Gastroesophageal sphincter (tissue), 4 donors: ENCODE measurements at regions not wholly inside any gene's neighbourhood (a gene's known extent, or its start where the extent isn't known, plus 50 kb on each side); places are given as distances from the start of the nearest gene placed in this dataset.

Source experiments
- ATAC-seq: fragments of 150-250 bp; one replicate; pipeline ENCODE4 v1.9.1; 2016; ENCODE audit warnings: mild to moderate bottlenecking, moderate library complexity
- H3K27ac ChIP-seq, 4 donors: fragments of 200-600 bp; sonication (generic) in 3 of 4; 1 replicate in 3 of 4; 2 replicates in 1 of 4; pipeline ENCODE4 v1.5.1; 2016 to 2019
- H3K27me3 ChIP-seq: fragments of 200-600 bp; sonication (generic); one replicate; pipeline ENCODE4 v1.5.1; 2019
- H3K36me3 ChIP-seq, 2 donors: fragments of 200-600 bp; sonication (generic); one replicate each; pipeline ENCODE4 v1.5.1; 2019; ENCODE audit warnings: control low read depth in 1 of 2
- H3K4me1 ChIP-seq, 3 donors: fragments of 200-600 bp; sonication (generic); 1 replicate in 2 of 3; 2 replicates in 1 of 3; pipeline ENCODE4 v1.5.1; 2016 to 2019; ENCODE audit warnings: control low read depth in 2 of 3
- H3K4me3 ChIP-seq, 2 donors: fragments of 200-600 bp; sonication (generic); one replicate each; pipeline ENCODE4 v1.5.1; 2019; ENCODE audit warnings: mild to moderate bottlenecking in 1 of 2, moderate library complexity in 1 of 2
- H3K9me3 ChIP-seq, 3 donors: fragments of 200-600 bp; sonication (generic); one replicate each; pipeline ENCODE4 v1.5.1; 2017 to 2019; ENCODE audit warnings: control low read depth in 2 of 3
- CTCF ChIP-seq, 4 experiments: fragments of 200-600 bp in 2 of 4; fragments of 450-650 bp in 2 of 4; sonication (generic) in 1 of 4; IDR thresholded peaks; one replicate each; pipeline ENCODE4 v1.5.1; 2017 to 2019; ENCODE audit warnings: antibody characterized with exemption in 4 of 4, mild to moderate bottlenecking in 2 of 4, moderate library complexity in 2 of 4
- EP300 ChIP-seq: sonication (generic); formaldehyde crosslinking; IDR thresholded peaks from one replicate; pipeline ENCODE4 v1.6.1; 2017; ENCODE audit warnings: antibody characterized with exemption, mild to moderate bottlenecking
- POLR2A ChIP-seq, 2 donors: fragments of 450-650 bp; IDR thresholded peaks; one replicate each; pipeline ENCODE4 v1.6.1; 2017; ENCODE audit warnings: antibody characterized with exemption in 2 of 2, mild to moderate bottlenecking in 2 of 2, moderate library complexity in 1 of 2
- POLR2AphosphoS5 ChIP-seq: sonication (generic); formaldehyde crosslinking; IDR thresholded peaks from one replicate; pipeline ENCODE4 v1.6.1; 2017; ENCODE audit warnings: antibody characterized with exemption
- WGBS, 2 donors: methylation state at CpG; one replicate each; pipeline ENCODE4 v1.1.5; 2018; ENCODE audit warnings: low coverage in 1 of 2; 5-methylcytosine and 5-hydroxymethylcytosine counted together

- Histone ChIP-seq H3K4me3 (no peak overlapping the region), H3K27ac (no peak overlapping the region), H3K9me3 (peaks cover 0 to 37% (median 0%) of the 10 kb centered on the region in 3 donors), H3K27me3 (no peaks in the 10 kb centered on the region), H3K4me1 (no peaks in the 10 kb centered on the region), H3K36me3 (no peaks in the 10 kb centered on the region)
- ATAC-seq = no peak
- TF ChIP-seq EP300 = no peak
These were observed 119.1 kb downstream of the TENT5A start for GRCh38 chr6:81633391-81633790.

GRCh38 chr6:81630719-81631118 lies 121.8 kb downstream of the TENT5A start:
- H3K27ac ChIP-seq = no peak overlapping the region
- no peak for TF ChIP-seq POLR2A (IDR thresholded peaks at IDR 0.05)
- TF ChIP-seq POLR2AphosphoS5 = no peak
- TF ChIP-seq EP300 = no peak
- no peak for TF ChIP-seq CTCF (IDR thresholded peaks at IDR 0.05)
- H3K4me1 ChIP-seq = no peaks in the 10 kb centered on the region
- no peak for ATAC-seq
- H3K27me3 ChIP-seq = no peaks in the 10 kb centered on the region
- no peaks in the 10 kb centered on the region for H3K36me3 ChIP-seq
- no peak overlapping the region for H3K4me3 ChIP-seq
- peaks cover 0 to 38% (median 0%) of the 10 kb centered on the region in 3 donors for H3K9me3 ChIP-seq
- 33 to 100% methylated on average over 1 of the region's 1 CpG for WGBS, 2 donors

- Histone ChIP-seq H3K4me1 (no peaks in the 10 kb centered on the region), H3K4me3 (no peak overlapping the region), H3K36me3 (no peaks in the 10 kb centered on the region), H3K9me3 (peaks cover 0 to 19% (median 0%) of the 10 kb centered on the region in 3 donors), H3K27me3 (no peaks in the 10 kb centered on the region), H3K27ac (no peak overlapping the region)
- WGBS, 2 donors = 100% methylated on average over 1 of the region's 1 CpG
- no peak for ATAC-seq
- TF ChIP-seq POLR2A (IDR thresholded peaks at IDR 0.05) = no peak
- no peak for TF ChIP-seq CTCF (IDR thresholded peaks at IDR 0.05)
These were observed 127.3 kb downstream of the TENT5A start for GRCh38 chr6:81625216-81625615.

GRCh38 chr6:81624453-81624852 lies 128.0 kb downstream of the TENT5A start:
- Histone ChIP-seq H3K4me3 (no peak overlapping the region), H3K4me1 (no peaks in the 10 kb centered on the region), H3K36me3 (no peaks in the 10 kb centered on the region), H3K27ac (no peak overlapping the region), H3K9me3 (peaks cover 0 to 11% (median 0%) of the 10 kb centered on the region in 3 donors), H3K27me3 (no peaks in the 10 kb centered on the region)
- TF ChIP-seq CTCF (IDR thresholded peaks at IDR 0.05) = no peak
- TF ChIP-seq POLR2A (IDR thresholded peaks at IDR 0.05) = no peak
- TF ChIP-seq EP300 = no peak
- TF ChIP-seq POLR2AphosphoS5 = no peak
- ATAC-seq = no peak
- WGBS, 2 donors = 55 to 67% methylated on average over 1 of the region's 1 CpG

- Histone ChIP-seq H3K27me3 (no peaks in the 10 kb centered on the region), H3K36me3 (no peaks in the 10 kb centered on the region), H3K9me3 (no peaks in the 10 kb centered on the region), H3K27ac (no peak overlapping the region), H3K4me3 (no peak overlapping the region), H3K4me1 (no peaks in the 10 kb centered on the region)
- ATAC-seq = no peak
- TF ChIP-seq CTCF (IDR thresholded peaks at IDR 0.05) (no peak), POLR2A (IDR thresholded peaks at IDR 0.05) (no peak), EP300 (no peak)
These were observed 129.2 kb downstream of the TENT5A start for GRCh38 chr6:81623106-81623759.
